ENCODE measurements at regions not wholly inside any gene's neighbourhood (a gene's known extent, or its start where the extent isn't known, plus 50 kb on each side); places are given as distances from the start of the nearest gene placed in this dataset.

DNA sequence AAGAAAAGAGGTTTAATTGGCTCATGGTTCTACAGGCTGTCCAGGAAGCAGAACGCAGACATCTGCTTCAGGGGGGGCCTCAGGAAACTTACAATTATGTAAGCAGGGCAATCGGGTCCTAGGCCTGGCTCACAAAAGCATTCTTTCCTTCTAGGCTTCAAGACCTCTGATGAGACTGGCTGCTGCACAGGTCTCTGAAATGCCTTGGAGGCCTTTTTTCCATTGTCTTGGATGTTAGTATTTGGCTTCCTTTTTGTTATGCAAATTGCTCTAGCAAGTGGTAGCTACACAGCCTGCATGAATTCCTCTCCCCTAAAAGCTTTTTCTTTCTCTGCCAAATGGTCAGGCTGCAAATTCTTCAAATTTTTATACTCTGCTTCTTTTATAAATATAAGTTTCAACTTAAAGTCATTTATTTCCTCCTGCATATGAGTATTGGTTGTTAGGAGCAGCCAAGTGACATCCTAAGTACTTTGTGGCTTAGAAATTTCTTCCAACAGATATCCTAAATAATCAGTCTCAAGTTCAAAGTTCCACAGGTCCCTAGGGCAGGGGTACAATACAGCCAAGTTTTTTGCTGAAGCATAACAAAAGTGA, 83.1 kb upstream of the SEMA3A start:
- TF ChIP-seq, protein P1, sequence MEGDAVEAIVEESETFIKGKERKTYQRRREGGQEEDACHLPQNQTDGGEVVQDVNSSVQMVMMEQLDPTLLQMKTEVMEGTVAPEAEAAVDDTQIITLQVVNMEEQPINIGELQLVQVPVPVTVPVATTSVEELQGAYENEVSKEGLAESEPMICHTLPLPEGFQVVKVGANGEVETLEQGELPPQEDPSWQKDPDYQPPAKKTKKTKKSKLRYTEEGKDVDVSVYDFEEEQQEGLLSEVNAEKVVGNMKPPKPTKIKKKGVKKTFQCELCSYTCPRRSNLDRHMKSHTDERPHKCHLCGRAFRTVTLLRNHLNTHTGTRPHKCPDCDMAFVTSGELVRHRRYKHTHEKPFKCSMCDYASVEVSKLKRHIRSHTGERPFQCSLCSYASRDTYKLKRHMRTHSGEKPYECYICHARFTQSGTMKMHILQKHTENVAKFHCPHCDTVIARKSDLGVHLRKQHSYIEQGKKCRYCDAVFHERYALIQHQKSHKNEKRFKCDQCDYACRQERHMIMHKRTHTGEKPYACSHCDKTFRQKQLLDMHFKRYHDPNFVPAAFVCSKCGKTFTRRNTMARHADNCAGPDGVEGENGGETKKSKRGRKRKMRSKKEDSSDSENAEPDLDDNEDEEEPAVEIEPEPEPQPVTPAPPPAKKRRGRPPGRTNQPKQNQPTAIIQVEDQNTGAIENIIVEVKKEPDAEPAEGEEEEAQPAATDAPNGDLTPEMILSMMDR (conservative IDR thresholded peaks at IDR 0.05; ENCODE audit: low read length), result no peak
- TF ChIP-seq EZH2phosphoT487 (IDR thresholded peaks at IDR 0.05; ENCODE audit: borderline replicate concordance), result no peak

Data from Loucy (cell line).